HG03108 (cell line): ENCODE measurements at regions not wholly inside any gene's neighbourhood (a gene's known extent, or its start where the extent isn't known, plus 50 kb on each side); places are given as distances from the start of the nearest gene placed in this dataset.
"Not testable (repeated sequence)": the region's sequence is repeated elsewhere in the genome, so short reads cannot be mapped to it uniquely, and the experiment has no call there.

Experiments
- ATAC-seq: cut with Tn5 transposase; IDR thresholded peaks from one replicate; pipeline ENCODE4 v1.9.1; 2021; ENCODE audit warnings: moderate library complexity; ENCODE audit not compliant: unreplicated experiment

- ATAC-seq, result no peak
Measured at GRCh38 chr6:145540741-145541140, 194.6 kb downstream of the EPM2A start.

DNA sequence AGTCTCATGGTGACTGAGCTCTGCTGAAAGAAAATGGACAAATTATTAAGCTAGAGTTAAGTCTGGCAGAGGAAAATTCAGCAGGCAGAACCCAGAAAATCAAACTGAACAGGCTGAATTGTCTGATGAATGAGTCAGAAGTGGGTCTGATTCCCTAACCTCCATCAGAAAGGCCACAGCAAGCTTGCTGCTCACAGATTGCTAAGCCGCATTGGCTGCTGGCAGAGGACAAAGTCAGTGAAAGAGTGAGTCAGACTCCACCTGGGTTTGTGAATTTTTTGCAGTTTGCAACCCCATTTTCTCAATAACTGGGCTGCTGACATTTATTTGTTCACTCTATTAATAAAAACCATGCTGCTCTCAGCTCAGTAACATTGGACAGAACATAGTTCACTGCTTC, 191.3 kb downstream of the EPM2A start:
- no peak for ATAC-seq

DNA sequence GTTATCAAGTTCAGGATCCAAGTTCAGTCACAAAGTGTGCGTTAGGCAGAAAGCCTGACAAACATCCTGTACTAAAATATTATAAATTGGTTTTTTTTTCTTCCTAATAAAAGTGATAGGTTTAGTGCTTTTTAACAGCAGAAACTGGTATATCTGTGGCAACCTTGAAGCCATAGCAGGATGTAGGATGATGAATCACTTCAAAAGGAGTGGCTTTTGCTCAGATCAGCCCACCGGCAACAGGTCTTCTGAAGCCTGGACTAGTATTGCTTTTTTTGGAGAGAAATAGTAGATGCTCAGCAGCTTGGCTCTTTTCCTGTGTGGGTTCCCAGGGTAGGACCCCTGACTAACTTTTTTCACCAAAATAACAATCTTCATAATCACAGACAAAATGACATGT, 190.8 kb downstream of the EPM2A start:
- ATAC-seq, result no peak

DNA sequence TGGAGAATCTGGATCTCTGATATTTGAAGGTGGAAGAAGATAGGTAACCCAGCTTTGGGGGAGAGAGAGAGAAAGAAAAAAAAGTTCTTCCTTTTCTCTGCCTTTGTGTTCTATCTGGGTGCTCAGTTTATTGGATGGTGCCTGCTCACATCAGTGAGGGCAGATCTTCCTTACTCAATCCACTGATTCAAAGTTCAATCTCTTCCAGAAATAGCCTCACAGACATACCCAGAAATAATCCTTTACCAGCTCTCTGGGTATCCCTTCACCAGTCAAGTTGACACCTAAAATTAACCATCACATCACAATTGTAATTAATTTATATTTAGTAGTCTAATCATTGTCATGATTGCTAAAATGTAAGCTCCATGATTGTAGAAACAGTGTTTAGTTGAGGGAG, 189.1 kb downstream of the EPM2A start:
- ATAC-seq, result no peak

DNA sequence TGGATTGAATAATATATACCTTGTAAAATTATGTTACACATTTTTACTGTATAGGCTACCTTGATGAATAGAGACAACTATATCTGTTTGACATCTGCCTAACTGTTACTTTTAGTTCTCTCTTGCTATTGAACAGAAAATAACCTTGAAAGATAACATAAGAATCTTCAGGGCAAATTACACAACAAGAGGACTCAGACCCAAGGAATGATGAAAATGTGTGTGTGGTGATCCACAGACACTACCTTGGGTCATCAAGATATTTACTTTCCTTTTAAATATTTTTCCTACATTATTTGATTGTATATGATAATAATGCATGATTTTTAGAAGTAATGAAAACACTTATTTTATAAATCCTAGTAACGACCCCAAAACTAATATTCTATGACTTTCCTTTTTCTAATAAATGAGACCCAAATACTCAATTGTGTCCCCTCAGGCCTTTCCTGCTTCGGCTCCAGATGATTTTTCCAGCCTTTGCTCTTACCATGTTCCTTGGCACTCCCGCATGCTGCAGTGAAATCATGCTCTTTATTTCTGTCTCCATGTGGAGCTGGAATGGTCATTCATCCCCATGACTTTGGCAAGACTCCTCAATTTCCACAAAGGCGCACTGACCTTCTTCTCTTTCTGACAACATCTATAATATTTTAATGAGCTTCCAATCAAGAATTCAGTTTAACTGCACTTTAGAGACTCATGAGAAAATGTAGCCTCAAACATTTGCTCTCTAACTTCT, 187.6 kb downstream of the EPM2A start:
- no peak for ATAC-seq

- no peak for ATAC-seq
Measured at GRCh38 chr6:145548933-145549648, 186.2 kb downstream of the EPM2A start.

DNA sequence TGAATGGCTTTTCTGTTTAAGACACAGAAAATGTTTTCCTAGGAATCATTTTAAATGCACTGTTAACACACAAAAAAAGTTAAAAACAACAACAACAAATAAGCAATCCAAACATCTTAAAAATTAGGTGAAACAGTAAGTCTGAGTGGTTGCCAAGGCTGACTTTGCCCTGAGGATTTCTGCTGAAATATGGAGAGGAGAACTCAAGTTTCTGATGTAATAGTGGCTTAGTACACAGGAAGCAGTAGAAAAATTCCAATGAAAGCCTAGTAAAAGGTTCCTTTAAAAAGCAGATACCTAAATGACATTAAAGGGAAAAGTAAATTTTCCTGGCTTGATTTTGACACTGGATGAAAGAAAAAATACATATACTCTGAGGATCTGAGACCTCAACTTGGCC, 184.2 kb downstream of the EPM2A start:
- ATAC-seq, result no peak

DNA sequence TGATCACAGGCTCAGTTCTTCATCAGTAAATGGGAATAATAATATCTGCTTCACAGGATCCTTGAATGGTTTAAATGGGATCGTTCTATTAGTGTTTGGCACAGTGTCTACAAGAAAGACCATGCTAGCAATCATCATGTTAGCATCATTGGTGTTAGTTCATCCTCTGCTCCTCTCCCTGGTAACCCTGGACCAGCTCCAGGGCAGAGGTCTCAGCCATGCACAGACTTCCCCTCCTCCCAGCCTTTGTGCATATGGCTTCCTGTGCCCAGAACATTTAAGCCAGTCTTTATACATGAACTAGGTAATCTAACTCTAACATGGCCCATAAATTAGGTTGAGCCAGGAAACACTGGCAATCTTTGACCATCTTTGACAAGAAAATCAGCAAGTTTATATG, 180.2 kb downstream of the EPM2A start:
- no peak for ATAC-seq

- ATAC-seq, result no peak
Measured at GRCh38 chr6:145557474-145557873, 177.8 kb downstream of the EPM2A start.

- ATAC-seq, result no peak
Measured at GRCh38 chr6:145559836-145560235, 175.5 kb downstream of the EPM2A start.

DNA sequence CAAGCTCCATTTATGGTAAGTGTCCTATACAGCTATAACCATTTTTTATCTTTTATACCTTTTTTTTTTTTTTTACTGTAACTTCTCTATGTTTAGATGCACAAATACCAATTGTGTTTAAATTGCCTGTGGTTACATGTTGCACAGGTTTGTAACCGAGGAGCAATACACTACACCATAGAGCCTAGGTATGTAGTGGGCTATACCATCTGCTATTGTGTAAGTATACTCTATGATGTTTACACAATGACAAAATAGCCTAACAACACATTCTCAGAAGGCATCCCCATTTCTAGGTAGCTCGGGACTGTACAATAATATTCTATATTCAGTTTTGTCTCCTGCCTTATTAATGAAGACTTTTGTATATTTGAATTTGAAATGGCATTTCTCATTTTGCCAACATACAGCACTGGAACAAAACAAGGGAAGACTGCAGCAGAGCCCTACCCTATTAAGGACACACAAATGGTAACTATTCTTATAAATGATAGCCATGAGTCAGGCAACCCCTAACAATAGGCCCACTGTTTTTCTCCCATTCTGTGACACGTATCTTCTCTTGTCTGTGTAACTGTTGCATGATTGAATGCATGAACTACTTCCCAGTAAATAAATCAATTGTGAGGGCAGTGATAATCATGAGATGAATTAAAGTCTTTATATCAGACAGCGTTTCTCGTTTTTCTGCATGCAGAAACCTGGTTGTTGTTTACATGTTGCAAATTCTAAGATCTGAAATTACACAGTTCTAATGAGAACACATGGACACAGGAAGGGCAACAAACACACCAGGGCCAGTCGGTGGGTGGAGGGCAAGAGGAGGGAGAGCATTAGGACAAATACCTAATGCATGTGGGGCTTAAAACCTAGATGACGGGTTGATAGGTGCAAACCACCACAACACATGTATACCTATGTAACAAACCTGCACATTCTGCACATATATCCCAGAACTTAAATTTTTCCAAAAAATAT, 173.9 kb downstream of the EPM2A start:
- no peak for ATAC-seq

DNA sequence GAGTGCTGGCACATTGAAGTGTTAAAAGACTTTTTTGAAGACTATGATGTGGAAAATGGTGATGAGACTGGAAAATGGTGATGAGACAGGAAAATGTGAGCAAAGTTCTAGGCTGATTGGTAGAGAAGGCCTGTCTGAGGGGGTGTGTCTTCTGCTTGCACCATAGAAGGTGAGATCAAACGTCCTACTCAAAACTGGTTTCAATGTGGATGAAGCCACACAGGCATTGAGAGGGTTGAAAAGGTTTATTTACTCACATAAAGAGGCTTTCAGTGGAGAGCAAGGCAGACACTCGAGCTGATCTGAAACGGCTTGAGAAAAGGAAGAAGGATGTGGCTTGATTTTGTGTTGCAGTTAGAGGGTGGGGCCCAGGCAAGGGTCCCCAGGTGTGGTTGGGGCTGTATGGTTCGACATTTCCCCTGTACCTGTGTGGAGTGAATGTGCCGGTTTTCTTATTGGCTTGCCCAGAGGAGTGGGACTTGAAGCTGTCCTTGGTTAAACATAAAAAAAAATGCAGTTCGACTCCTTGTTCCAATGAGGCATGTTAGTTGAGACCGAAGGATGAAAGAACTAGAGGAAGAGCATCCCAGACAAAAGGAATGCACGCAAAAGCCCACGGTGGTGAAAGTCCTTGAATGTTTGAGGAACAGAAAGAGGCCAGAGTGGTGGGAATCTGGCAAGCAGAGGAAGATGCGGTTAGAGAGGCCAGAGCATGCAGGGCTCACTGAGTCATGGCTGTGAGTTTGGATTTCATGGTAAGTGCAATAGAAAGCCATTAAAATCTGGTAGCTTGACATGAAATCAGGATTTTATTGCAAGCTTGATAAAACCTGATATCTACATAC, 172.3 kb downstream of the EPM2A start:
- no peak for ATAC-seq

GRCh38 chr6:145564553-145564952, 170.8 kb downstream of the EPM2A start:
- no peak for ATAC-seq

- ATAC-seq, result no peak
Measured at GRCh38 chr6:145567684-145568252, 167.6 kb downstream of the EPM2A start.

GRCh38 chr6:145569140-145569539, 166.2 kb downstream of the EPM2A start:
- no peak for ATAC-seq

- ATAC-seq, result not testable (repeated sequence)
Measured at GRCh38 chr6:145570336-145570735, 165.0 kb downstream of the EPM2A start.

DNA sequence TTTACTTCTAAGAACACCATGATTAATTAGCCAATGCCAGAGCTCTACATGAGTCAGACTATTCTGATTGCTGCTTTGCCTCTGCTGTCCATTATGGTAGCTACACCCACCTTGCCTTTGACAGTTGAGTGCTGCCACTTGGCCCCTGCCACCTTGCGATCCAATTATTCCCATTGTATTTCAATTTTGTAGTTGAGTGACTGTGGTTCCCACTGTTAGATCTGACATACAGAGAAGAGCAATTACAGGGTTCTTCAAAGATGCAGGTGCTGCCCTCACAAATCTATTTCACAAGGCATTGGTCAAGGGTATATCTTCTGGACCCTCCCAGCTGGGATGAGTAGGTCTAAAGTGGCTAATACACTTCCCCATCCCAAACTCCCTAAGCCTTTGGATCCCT, 161.1 kb downstream of the EPM2A start:
- ATAC-seq, result not testable (repeated sequence)
